ENCODE measurements at regions not wholly inside any gene's neighbourhood (a gene's known extent, or its start where the extent isn't known, plus 50 kb on each side); places are given as distances from the start of the nearest gene placed in this dataset.

- Histone ChIP-seq H3K4me2 (ENCODE audit: low read depth, low read length) (no peak overlapping the region), H2BK15ac (ENCODE audit: low read depth, low read length) (peak overlapping the region; percentile 98; the same call in 2 of the 3 replicates), H3K9me3 (ENCODE audit: control insufficient read depth, insufficient read depth, low read length) (peaks cover 2% of the 10 kb centered on the region; the same call in 1 of the 2 replicates), H3K79me1 (ENCODE audit: low read depth in 1 of 2, low read length in 2 of 2) (peaks cover 0 to 4% of the 10 kb centered on the region in 2 experiments; a peak in 1 of 4 replicates), H2BK120ac (ENCODE audit: low read depth, low read length) (peak overlapping the region; percentile 94), H3K23ac (ENCODE audit: low read depth, low read length) (peak overlapping the region; percentile 83; the same call in 1 of the 2 replicates), H4K5ac (ENCODE audit: low read depth, low read length) (peak overlapping the region; percentile 91; the same call in 1 of the 2 replicates), H3K9me1 (ENCODE audit: insufficient read depth, low read length) (peaks cover 18% of the 10 kb centered on the region), H3K14ac (replicated peaks; ENCODE audit: low read depth, low read length) (peak overlapping the region; percentile 96), H2AK9ac (replicated peaks; ENCODE audit: low read depth, low read length, poor library complexity) (peak overlapping the region; percentile 91), H3K18ac (ENCODE audit: low read depth, low read length) (peak overlapping the region; percentile 51; the same call in 1 of the 2 replicates), H2AFZ (replicated peaks; ENCODE audit: low read length, poor library complexity) (peak overlapping the region; percentile 84), H2BK5ac (ENCODE audit: low read depth, low read length, poor library complexity, severe bottlenecking) (peak overlapping the region; percentile 62), H3K4ac (ENCODE audit: low read depth, low read length) (peak overlapping the region; percentile 95), H3K4me3 (ENCODE audit: insufficient read depth, low read depth, low read length) (no peak overlapping the region), H3K56ac (ENCODE audit: extremely low read depth, insufficient read depth, low read length) (peak overlapping the region; percentile 35; the same call in 1 of the 2 replicates), H4K8ac (ENCODE audit: low read depth in 2 of 2, low read length in 2 of 2) (peak overlapping the region; percentile 96 to 97), H3K27ac (ENCODE audit: insufficient read depth, low read length) (no peak overlapping the region), H3K4me1 (ENCODE audit: control insufficient read depth, insufficient read depth, low read length) (peaks cover 6% of the 10 kb centered on the region; the same call in 1 of the 2 replicates), H3K27me3 (ENCODE audit: control insufficient read depth, insufficient read depth, low read length) (no peaks in the 10 kb centered on the region), H3K9ac (ENCODE audit: low read depth, low read length) (no peak overlapping the region), H2BK20ac (ENCODE audit: low read depth, low read length) (peak overlapping the region; percentile 90), H4K91ac (ENCODE audit: insufficient read depth, low read depth, low read length) (peak overlapping the region; percentile 91), H3K36me3 (ENCODE audit: control insufficient read depth, insufficient read depth, low read length) (no peaks in the 10 kb centered on the region), H2AK5ac (ENCODE audit: low read depth, low read length) (peak overlapping the region; percentile 94), H4K20me1 (ENCODE audit: insufficient read depth, low read length) (no peaks in the 10 kb centered on the region)
- ChIA-PET POLR2A (ENCODE audit: unreplicated experiment) (no interaction called here), CTCF (interaction anchor here (1.5 kb wide), 1 partner anchor 10 kb away, joined by 3 read pairs; no protein-coding TSS in a partner anchor)
- WGBS, 2 experiments (ENCODE audit: extremely low coverage in 2 of 2, insufficient read length in 1 of 2), result 90% methylated on average over 2 of the region's 6 CpGs; no CpG with 5 or more reads in 1 of the 2 experiments
- BruUV-seq (replicated peaks), result no TSS peak
- intact Hi-C loops (cut with micrococcal nuclease), result loop anchor here (2.0 kb wide), 1 partner anchor 39 kb away; no protein-coding TSS in a partner anchor
- ATAC-seq (ENCODE audit: low read depth), result peak; percentile 62
- dilution Hi-C loops (cut with HindIII; ENCODE audit: low sequenced_read_pairs, unreplicated experiment), result no loop called here
- DNase-seq, result peak; percentile 68
- TF ChIP-seq RFX5 (IDR thresholded peaks at IDR 0.05; ENCODE audit: low read depth, low read length) (no peak), MAFK (IDR thresholded peaks at IDR 0.05; ENCODE audit: low read depth, low read length) (no peak), USF2 (IDR thresholded peaks at IDR 0.05; ENCODE audit: low read depth, low read length) (no peak; the same call in 1 of the 2 replicates), BHLHE40 (IDR thresholded peaks at IDR 0.05; ENCODE audit: low read depth, low read length) (no peak), RCOR1 (IDR thresholded peaks at IDR 0.05; ENCODE audit: insufficient replicate concordance, low read length) (no peak), ELK1 (IDR thresholded peaks at IDR 0.05; ENCODE audit: borderline replicate concordance, low read depth, low read length) (no peak), MXI1 (IDR thresholded peaks at IDR 0.05; ENCODE audit: borderline replicate concordance, low read depth, low read length) (no peak)
- in situ Hi-C loops (cut with MboI; ENCODE audit: low sequenced_read_pairs), result no loop called here
Measured at GRCh38 chr15:66901336-66902100, 163.9 kb upstream of the SMAD3 start.
